ENCODE measurements at regions not wholly inside any gene's neighbourhood (a gene's known extent, or its start where the extent isn't known, plus 50 kb on each side); places are given as distances from the start of the nearest gene placed in this dataset.

DNA sequence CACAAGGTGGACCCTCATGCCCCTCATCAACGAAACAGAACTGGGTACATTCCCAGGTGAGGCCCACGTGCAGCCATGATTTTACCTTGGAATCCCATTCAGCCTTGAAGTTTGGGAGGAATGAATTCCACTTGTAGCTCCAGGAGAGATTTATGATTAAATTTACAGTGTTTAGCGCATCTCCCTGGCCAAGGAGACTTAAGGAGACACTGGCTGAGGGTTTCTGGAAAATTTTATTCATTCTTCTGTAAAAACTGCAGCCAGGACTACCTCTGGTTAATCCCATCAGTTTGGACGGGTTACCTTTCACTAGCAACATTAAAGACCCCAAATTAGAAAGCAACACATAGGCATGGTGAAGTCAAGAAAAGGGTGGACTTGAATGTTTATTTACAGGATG is 87.2 kb upstream of the SMURF2 start:
- TF ChIP-seq, protein P1, sequence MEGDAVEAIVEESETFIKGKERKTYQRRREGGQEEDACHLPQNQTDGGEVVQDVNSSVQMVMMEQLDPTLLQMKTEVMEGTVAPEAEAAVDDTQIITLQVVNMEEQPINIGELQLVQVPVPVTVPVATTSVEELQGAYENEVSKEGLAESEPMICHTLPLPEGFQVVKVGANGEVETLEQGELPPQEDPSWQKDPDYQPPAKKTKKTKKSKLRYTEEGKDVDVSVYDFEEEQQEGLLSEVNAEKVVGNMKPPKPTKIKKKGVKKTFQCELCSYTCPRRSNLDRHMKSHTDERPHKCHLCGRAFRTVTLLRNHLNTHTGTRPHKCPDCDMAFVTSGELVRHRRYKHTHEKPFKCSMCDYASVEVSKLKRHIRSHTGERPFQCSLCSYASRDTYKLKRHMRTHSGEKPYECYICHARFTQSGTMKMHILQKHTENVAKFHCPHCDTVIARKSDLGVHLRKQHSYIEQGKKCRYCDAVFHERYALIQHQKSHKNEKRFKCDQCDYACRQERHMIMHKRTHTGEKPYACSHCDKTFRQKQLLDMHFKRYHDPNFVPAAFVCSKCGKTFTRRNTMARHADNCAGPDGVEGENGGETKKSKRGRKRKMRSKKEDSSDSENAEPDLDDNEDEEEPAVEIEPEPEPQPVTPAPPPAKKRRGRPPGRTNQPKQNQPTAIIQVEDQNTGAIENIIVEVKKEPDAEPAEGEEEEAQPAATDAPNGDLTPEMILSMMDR (conservative IDR thresholded peaks at IDR 0.05; ENCODE audit: low read length) = no peak
- no peak for TF ChIP-seq EZH2phosphoT487 (IDR thresholded peaks at IDR 0.05; ENCODE audit: borderline replicate concordance)

Measured in Loucy (cell line).